ENCODE measurements at regions not wholly inside any gene's neighbourhood (a gene's known extent, or its start where the extent isn't known, plus 50 kb on each side); places are given as distances from the start of the nearest gene placed in this dataset.
"Not testable (repeated sequence)": the region's sequence is repeated elsewhere in the genome, so short reads cannot be mapped to it uniquely, and the experiment has no call there.

DNA sequence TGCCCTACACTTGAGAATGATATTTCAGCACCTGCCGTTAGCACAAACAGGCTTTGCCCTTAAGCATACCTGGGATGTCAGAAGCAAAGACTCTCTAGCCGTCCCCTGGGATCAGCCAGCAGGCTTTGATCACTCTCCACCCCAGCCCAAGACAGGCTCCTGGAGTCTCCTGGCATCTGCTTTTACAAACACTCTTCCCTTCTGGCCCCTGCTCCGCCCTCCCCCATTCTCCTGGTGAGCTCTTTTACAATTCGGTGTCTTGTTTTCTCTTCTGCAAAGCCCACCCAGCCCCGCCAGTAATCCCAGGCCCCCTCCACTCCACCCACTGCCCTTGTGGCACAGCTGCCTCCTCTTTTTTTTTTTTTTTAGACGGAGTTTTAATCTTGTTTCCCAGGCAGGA, 50.4 kb downstream of the KATNIP start:
- DNase-seq: no peak

DNA sequence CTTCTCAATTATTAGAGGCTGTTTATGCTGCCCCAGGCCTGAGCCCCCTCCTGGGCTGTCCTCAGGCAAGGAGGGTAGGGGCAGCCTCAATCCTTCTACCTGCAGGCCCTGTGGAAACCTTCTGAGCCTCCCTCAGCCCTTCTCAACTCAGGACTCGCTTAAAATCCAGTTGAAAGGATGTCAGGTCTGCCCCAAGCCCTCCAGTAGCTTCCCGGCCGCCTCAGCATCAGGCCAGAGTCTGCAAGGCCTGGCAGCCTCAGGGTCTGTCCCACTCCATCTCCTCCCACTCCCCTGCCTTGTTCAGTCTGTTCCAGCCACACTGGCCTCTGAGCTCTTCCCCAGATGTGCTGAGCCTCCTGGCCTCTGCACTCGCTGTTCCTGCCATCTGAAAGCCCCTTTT, 52.2 kb downstream of the KATNIP start:
- no peak for DNase-seq

DNA sequence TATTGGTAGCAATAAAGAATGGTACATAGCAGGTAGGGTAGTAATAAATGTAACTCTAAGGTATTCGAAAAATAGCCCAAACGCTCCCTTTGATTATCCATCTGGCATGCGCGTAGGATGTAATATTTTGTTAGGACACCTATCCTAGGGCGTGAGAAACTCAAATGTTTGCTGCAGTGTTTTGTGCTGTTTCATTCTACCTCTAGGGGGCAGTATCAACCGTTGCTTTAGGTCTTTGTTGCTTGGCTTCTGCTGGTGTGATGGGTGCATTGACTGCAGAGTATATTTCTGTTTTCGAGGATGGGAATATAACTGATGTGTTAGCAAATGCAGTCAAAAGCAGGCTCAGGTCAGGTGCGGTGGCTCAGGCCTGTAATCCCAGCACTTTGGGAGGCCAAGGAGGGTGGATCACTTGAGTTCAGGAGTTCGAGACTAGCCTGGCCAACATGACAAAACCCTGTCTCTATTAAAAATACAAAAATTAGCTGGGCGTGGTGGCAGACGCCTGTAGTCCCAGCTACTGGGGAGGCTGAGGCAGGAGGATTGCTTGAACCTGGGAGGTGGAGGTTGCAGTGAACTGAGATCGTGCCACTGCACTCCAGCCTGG, 55.7 kb downstream of the KATNIP start:
- peak; percentile 31 for DNase-seq

DNA sequence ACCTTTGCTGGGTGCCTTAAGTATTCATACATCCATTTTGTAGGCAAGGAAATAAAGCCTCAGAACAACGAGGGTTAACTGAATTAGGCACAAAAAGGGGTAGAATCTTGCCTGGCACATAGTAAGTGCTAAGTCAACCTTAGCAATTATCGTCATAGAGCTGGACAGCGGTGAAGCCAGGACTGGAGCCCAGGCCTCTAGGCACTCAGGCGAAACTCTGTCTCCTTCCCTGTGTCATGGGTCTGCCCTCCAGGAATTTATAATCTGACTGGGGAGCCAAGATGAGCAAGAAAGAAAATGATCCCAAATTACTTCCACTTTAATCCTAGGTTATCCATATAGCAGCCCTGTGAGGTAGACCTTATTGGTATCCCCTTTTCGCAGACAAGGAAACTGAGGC, 61.4 kb downstream of the KATNIP start:
- DNase-seq: no peak

DNA sequence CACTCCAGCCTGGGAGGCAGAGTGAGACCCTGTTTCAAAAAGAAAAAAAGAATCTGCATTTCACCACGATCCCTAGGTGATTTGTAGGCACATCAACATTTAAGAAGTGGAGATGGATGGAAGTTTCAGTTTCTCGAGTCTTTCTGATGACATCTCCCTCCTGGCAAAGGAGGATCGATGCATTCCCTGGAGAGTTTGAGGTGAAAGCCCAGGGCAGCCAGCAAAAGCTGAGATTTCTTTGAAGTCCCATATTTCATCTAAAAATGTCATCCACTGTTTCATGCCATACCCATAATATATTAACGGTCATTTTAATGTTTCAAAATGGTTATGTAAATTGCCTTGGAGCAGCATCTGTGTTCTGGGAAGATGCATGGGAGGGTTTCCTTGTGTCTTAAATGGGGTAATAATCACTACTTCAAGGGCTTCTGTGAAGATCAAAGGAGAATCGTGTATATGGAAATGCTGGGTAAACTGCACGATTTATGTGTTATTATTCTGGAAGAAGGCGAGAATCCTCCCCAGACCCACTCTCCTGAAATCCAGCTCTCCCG, 63.4 kb downstream of the KATNIP start:
- no peak for DNase-seq

DNA sequence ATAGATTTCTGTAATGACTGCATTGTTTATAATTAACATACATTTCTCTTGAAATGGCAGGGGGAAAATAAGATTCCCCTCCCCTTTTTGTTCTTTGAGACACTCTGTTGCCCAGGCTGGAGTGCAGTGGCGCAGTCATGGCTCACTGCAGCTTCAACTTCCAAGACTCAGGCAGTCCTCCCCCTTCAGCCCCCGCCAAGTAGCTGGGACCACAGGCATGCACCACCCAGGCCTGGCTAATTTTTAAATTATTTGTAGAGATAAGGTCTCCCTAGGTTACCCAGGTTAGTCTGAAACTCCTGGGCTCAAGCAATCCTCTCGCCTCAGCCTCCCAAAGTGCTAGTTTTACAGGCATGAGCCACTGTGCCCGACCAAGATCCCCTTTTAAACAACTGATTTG, 67.7 kb downstream of the KATNIP start:
- DNase-seq: no peak

DNA sequence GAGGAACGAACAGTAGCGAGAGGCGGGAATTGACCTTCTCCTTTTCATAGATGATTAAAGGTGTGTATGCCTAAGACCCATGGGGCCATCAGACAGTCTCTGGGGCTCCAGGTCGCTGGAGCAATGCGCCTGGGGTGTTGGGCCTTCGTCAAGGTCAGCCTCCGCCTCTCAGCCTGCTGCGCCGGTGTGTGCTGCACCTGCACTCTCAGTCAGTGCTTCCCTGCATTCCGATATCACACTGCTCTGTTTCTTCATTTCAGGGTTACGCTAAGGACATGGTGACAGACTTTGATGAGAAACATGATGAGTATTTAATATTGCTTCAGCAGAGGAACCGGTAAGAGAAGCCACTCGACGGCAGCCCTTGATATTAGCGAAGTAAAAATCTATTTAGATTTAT, 68.2 kb downstream of the KATNIP start:
- DNase-seq: no peak

DNA sequence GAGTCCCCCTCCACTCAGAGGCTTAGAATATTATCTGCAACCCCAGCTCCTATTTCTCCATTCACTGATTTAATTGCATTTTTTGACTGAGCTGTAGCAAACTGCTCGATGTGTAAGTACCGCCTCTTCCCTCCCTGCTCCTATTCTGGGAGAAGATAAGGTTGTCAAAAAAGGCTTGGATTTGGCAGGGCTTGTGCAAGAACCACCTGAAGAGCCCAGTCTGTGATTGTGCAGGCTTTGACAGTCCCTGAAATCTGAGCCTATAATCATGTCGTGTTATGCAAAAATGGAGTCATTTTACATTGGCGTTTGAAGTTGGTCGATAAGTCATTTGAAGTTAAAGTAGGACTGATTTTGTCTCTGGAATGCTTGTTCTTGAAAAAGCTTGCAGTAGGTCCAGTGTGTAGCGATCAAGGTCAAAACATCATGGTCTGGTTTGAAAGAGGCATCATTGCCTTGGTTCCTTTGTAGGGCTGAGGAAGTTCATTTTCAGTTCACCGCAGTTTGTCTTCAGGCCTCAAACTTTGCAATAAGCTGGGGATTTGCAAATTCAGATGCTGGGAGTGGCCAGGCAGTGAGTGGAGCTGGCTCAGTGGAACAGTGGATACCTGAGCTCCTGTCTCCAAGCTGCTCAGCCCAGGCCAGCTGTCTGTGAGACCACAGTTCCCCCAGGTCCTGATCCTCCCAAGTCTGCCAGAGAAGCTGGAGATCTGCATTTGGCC, 68.8 kb downstream of the KATNIP start:
- no peak for DNase-seq

DNA sequence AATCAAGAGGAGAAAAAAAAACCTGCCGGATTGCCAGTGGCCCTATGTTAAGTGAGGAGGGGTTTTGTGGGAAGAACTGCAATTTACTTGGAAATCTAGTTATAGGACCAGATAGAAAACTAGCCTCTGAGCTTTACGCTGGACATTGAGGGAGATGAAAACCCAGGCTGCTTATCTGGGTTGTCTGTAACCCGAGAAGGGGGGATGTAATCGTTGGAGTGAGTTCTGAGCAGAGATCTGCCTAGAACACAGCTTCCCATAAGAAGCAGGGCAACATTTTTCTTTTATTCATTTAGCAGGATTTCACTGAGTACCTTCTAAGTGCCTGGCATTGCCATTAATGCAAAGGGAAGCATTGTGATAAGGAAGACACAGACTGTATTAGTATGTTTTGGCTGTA, 70.6 kb downstream of the KATNIP start:
- DNase-seq: no peak

DNA sequence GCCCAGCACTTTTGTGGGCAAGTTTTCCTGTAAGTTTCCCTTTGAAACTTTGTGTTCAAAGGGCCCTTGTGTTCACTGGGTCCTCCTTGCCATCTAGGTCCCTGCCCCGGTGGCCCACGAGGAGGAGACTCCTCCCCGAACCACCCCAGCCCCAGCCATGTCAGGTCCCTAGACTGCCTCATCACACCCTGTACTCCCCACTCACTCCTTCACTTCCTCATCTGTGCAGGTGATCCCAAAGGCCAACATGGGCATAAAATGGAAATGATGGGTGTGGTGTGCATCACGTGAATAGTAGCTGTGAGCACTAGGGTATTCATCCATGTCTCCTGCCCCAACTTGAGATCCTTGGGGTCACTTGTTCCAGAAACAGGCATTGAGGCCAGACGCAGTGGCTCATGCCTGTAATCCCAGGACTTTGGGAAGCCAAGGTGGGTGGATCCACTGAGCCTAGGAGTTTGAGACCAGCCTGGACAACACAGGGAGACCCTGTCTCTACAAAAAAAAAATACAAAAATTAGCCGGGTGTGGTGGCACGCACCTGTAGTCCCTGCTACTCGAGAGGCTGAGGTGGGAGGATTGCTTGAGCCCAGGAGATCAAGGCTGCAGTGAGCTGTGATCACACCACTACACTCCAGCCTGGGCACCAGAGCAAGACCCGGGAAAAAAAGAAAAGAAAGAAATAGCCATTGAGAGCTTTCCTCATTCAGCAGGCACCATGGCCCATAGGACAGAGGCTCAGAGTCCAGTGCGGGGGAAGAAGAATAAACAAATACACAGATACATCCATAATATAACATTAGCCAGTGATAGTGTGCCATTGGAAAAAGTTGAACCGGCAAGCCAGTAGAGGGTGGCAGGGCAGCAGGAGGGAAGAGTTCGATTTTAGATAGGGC, 74.5 kb downstream of the KATNIP start:
- DNase-seq: no peak

DNA sequence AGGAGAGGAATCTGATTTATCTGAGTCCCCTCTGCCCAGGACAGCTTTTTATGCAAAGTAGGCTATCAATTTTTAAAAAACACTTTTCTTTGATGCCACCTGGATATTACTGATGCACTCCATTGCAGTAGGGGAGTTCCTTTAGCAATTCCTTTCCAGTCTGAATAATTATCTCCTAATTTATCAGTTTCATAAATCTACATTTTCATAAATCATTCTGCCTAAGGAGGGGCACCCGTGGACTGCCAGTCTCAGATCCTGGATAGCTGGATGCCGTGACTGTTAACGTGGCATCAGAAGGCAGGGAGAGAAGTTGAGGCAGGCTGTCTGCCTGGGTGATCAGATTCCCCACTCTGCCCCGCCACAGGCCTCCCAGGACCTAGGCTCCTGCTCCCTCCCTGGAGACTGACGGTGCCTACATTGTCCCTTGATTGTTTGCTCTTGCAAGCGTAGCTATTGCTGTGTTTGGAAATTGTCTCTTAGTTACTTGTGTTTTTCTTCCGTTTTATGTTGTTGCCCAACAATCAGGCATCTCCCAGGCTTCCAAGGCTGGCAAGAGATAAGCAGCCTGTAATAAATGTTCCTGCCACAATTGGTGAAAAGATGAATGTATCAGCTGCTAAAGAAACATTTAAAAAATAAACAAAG, 75.2 kb downstream of the KATNIP start:
- no peak for DNase-seq

DNA sequence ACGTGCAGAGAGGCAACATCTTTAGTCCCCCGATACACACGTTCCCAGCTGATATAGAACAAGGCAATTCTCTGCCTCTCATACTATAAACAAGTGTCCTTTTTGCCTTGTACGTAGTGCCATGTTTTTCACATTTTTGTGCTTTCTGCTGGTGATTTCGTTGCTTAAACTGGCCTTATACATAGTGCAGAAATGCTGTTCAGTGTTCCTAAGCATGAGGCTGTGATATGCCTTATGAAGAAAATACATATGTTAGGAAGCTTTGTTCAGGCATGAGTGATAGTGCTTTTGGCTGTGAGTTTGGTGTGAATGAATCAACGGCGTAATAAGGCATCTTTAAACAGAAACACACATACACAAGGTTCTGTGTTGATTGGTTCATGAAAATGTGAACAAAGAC, 77.2 kb downstream of the KATNIP start:
- DNase-seq: no peak

DNA sequence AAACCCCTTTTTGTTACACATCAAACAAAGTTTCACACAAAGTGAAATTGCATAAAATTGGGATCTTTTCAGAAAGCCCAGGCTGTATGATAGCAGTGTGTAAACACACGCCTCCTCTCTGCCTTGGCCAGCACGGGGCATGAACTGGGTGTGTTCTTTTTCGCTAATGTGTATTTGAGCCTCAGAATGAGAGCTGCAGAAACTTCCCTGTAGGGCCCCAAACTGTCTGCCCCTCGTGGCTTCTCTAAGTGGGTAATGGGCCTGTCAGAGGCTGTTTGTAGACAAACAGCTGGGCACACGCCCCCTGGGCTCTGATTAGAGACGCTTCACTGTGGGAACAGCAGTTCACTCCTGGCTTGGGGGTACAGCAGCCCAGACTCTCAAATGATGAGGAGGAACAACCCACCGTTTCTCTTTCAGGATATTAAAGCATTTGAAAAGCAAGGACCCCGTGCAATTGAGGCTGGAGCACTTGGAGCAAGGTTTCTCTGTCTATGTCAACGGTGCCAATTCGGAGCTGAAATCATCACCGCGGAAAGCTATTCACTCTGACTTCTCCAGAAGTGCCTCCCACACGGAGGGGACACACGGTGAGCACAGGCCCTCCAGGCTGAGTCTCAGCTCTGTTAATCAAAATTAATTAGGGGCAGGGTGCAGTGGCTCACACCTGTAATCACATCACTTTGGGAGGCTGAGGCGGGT, 78.4 kb downstream of the KATNIP start:
- DNase-seq: no peak

DNA sequence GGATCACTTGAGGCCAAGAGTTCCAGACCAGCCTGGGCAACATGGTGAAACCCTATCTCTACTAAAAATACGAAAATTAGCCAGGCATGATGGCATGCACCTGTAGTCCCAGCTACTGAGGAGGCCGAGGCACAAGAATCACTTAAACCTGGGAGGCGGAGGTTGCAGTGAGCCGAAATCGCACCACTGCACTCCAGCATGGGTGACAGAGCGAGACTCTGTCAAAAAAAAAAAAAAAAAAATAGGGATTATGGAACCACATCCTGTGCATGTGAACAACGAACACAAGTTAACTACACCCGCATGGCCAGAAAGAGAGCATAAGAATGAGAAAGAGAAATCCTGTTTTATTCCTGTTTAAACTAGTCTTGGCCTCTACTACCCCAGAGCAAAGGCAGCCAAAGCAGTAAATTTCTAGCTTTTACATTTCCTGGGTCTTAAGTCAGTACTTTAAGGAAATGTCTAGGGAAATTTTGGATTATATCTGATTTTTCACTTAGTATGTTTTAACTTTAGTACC, 79.1 kb downstream of the KATNIP start:
- DNase-seq: not testable (repeated sequence)

DNA sequence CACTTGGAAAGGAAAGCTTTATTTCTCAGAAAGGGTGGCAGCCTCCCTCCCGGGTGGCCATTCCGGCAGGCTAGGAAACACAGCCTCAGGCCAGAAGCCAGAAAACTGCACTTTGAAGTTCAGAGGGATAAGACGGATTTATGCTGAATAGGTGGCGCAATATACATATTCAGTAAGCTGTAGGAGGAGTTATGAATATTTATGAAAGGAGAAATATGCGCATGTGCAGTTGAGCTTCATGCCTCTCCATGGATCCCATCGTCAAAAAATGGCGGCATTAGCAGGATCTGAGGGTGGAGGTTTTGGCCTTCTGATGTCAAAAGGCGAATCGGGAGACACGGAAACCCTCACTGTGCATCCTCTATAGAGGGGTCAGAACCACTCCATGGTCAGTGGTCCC, 82.3 kb downstream of the KATNIP start:
- no peak for DNase-seq

DNA sequence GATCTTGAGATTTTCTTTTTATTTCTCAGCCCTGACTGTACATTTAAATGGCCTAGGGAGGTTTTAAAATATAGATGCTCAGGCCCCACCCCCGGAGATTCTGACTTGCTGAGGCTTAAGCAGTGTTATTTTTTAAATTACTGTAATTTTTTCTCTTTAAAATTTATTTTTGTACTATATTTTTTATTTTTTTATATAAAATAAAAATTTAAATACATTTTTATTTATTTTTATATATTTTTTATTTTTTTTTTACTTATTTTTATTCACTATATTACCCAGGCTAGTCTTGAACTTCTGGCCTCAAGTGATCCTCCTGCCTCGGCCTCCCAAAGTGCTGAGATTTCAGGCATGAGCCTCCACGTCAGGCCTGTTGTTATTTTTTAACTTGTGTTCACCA, 83.3 kb downstream of the KATNIP start:
- no peak for DNase-seq

DNA sequence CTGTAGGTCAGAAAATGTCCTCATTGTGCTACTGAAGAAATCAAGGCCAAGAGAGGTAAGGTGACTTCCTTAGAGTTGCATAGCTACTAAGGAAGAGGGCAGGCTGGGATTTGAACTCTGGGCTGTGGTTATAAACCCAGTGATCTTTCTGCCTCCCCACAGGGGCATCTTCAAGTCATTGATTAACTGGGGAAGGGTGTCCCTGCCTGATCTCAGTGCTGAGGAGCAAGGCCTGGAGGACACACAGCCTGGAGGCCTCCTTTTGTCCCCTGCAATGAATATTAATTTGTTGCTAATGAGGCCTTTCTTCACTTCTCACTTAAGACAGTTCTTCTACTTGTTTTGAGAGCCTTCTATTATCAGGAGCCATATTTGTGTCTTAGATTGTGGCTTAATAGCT, 83.8 kb downstream of the KATNIP start:
- no peak for DNase-seq

DNA sequence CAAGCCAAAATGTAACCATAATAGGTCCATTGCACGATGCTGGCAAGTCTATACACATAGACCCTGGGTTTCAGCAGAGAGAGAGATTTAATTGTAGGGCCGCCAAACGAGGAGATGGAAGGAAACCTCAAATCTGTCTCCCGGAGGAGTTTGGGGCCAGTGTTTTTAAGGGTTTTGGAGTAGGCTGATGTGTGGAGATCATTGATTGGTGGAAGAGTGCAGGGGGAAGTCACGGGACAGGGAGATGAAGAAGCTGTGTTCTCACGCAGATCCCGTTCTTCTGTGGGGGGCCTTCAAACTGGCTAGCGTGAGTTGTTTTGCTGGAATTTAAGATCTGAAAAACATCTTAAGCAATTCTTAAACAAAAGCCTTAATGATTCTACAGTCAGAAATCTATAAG, 84.8 kb downstream of the KATNIP start:
- peak; percentile 14 for DNase-seq

DNA sequence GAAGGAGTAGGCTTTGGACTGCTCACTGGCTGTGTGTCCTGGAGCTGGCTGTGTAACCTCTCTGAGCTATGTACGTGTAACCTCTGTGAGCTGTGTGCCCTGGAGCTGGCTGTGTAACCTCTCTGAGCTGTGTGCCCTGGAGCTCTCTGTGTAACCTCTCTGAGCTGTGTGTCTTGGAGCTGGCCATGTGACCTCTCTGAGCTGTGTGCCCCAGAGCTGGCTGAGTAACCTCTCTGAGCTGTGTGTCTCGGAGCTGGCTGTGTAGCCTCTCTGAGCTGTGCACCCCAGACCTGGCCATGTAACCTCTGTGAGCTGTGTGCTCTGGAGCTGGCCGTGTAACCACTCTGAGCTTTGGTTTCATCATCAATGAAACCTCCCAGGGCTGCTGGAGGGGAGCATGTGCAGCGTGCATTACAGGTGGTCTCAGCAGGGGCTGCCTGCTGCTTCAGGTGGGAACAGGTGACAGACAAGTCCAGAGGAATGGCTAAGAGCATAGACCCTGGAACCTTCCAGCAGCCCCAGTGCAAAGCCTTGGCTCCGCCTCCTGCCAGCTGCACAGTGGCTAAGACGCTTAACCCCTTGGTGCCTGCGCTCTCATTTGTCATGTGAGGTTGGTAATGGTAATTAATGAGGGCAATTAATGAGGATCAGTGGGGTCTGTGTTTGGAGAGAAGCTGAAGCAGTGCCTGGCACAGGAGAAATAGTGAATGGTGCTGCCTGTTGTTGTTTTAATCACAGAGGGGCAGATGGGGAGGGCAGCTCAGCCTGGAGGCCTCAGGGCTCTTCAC, 86.7 kb downstream of the KATNIP start:
- no peak for DNase-seq

DNA sequence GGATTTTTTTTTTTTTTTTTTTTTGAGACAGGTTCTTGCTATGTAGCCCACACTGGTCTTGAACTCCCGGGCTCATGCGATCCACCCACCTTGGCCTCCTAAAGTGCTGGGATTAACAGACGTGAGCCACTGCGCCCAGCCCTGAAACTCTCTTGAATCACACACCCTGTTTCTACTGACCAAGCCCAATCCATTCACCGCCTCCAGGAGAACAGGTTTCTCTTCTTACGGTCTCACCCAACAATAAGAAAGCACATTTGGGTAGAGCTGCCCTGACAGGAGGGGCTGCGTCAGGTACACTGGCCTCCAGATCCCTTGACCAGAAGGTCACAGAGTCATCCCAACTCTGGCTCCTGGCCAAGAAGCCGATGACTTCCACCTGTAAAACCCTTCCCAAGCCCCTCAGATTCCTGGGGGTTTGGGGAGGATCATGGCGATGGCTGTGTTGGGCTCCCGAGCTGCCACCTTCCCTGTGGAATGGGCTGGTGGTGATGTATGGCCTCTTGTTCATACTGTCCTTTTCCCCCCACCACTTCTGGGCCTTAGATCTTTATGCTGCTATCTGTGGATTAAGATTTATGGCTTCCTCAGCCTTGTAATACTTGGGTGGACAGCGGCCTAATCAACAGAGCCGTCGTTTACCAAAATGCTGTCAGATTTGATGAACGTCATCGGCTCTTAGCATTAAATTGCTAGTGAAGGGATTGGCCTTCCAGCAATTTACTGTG, 89.1 kb downstream of the KATNIP start:
- no peak for DNase-seq

Data from fibroblast of skin of abdomen (primary cell).